Calu3 (cell line): ENCODE measurements at regions not wholly inside any gene's neighbourhood (a gene's known extent, or its start where the extent isn't known, plus 50 kb on each side); places are given as distances from the start of the nearest gene placed in this dataset.

Experiments used
- BruUV-seq: library from RNA; stranded (reverse); fragments of 400-500 nt; replicated peaks from 2 replicates; lab custom pipeline; 2021; lab: Mats Ljungman, UMichigan
- CTCF ChIA-PET: fragments of 300-600 bp; sonication (Branson Sonifier 250); formaldehyde crosslinking; loops from one replicate; lab custom pipeline; 2022; ENCODE audit warnings: antibody characterized with exemption; lab: Charles Lee
- DNase-seq: peaks from one replicate; pipeline ENCODE4 v3.0.0; 2022
- H3K27ac Mint-ChIP-seq: one replicate; pipeline ENCODE4 v1.8.0; 2022; ENCODE audit warnings: mixed read lengths; ENCODE audit not compliant: unreplicated experiment
- H3K27me3 Mint-ChIP-seq: one replicate; pipeline ENCODE4 v1.8.0; 2022; ENCODE audit warnings: mixed read lengths; ENCODE audit not compliant: unreplicated experiment
- H3K36me3 Mint-ChIP-seq: one replicate; pipeline ENCODE4 v1.8.0; 2022; ENCODE audit warnings: mild to moderate bottlenecking, moderate library complexity, mixed read lengths; ENCODE audit not compliant: insufficient read depth, unreplicated experiment
- H3K4me1 Mint-ChIP-seq: one replicate; pipeline ENCODE4 v1.8.0; 2022; ENCODE audit warnings: mild to moderate bottlenecking, low read depth, mixed read lengths; ENCODE audit not compliant: unreplicated experiment
- H3K4me3 Mint-ChIP-seq: one replicate; pipeline ENCODE4 v1.8.0; 2022; ENCODE audit warnings: mild to moderate bottlenecking, low read depth, moderate library complexity, mixed read lengths; ENCODE audit not compliant: unreplicated experiment
- H3K9me3 Mint-ChIP-seq: one replicate; pipeline ENCODE4 v1.8.0; 2022; ENCODE audit warnings: low read depth, mixed read lengths; ENCODE audit not compliant: unreplicated experiment
- intact Hi-C: fragments of 100-400 bp; cut with micrococcal nuclease; formaldehyde crosslinking; loops from one replicate; pipeline ENCODE4 v1.10.0; 2022; ENCODE audit not compliant: unreplicated experiment
- TF ChIP-seq, protein P1 (sequence below): fragments of 200-600 bp; IDR thresholded peaks from one replicate; pipeline ENCODE4 v1.8.0; 2022; ENCODE audit warnings: antibody characterized with exemption; ENCODE audit not compliant: unreplicated experiment

DNA sequence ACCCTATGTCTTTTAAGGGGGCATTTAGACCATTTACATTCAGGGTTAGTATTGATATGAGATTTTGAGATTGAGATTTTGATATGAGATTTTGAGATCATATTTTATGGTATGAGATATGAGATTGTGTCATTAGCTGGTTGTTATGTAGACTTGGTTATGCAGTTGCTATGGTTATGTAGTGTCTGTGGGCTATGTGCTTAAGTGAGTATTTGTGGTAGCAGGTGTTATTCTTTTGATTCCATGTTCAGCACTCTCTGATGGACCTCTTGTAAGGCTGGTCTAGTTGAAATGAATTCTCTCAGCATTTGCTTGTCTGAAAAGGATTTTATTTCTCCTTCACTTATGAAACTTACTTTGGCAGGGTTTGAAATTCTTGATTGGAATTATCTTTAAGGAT lies 225.4 kb downstream of the SATB1 start:
- BruUV-seq: no TSS peak
- Mint-ChIP-seq H3K27me3 (no peaks in the 10 kb centered on the region), H3K36me3 (no peaks in the 10 kb centered on the region), H3K4me3 (no peak overlapping the region), H3K9me3 (peaks cover 5% of the 10 kb centered on the region), H3K4me1 (no peaks in the 10 kb centered on the region), H3K27ac (no peak overlapping the region)
- intact Hi-C loops: no loop called here
- CTCF ChIA-PET: interaction anchor here (0.5 kb wide), 1 partner anchor 93 kb away, joined by 3 read pairs; no protein-coding TSS in a partner anchor
- TF ChIP-seq, protein P1, sequence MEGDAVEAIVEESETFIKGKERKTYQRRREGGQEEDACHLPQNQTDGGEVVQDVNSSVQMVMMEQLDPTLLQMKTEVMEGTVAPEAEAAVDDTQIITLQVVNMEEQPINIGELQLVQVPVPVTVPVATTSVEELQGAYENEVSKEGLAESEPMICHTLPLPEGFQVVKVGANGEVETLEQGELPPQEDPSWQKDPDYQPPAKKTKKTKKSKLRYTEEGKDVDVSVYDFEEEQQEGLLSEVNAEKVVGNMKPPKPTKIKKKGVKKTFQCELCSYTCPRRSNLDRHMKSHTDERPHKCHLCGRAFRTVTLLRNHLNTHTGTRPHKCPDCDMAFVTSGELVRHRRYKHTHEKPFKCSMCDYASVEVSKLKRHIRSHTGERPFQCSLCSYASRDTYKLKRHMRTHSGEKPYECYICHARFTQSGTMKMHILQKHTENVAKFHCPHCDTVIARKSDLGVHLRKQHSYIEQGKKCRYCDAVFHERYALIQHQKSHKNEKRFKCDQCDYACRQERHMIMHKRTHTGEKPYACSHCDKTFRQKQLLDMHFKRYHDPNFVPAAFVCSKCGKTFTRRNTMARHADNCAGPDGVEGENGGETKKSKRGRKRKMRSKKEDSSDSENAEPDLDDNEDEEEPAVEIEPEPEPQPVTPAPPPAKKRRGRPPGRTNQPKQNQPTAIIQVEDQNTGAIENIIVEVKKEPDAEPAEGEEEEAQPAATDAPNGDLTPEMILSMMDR: no peak
- DNase-seq: no peak

GRCh38 chr3:18195836-18196235 lies 229.3 kb downstream of the SATB1 start:
- no peaks in the 10 kb centered on the region for H3K4me1 Mint-ChIP-seq
- BruUV-seq: no TSS peak
- H3K4me3 Mint-ChIP-seq: no peak overlapping the region
- no peaks in the 10 kb centered on the region for H3K36me3 Mint-ChIP-seq
- TF ChIP-seq, protein P1: no peak
- intact Hi-C loops: no loop called here
- peaks cover 5% of the 10 kb centered on the region for H3K9me3 Mint-ChIP-seq
- CTCF ChIA-PET: no interaction called here
- no peaks in the 10 kb centered on the region for H3K27me3 Mint-ChIP-seq
- no peak for DNase-seq
- no peak overlapping the region for H3K27ac Mint-ChIP-seq

DNA sequence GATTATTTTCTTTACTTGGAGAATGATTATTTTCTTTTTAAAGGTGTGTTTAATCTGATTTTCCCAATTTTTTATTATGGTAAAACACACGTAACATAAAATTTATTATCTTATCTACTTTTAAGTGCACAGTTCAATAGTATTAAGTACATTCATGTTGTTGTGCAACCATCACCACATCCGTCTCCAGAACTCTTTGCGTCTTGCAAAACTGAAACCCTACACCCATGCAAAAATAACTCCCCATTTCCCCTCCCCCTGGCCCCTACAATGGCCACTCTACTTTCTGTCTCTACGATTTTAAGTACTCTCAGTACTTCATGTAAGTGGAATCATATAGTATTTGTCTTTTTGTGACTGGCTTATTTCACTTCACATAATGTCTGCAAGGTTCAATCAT lies 230.7 kb downstream of the SATB1 start:
- Mint-ChIP-seq H3K4me3 (no peak overlapping the region), H3K4me1 (no peaks in the 10 kb centered on the region), H3K27me3 (no peaks in the 10 kb centered on the region), H3K27ac (no peak overlapping the region), H3K36me3 (no peaks in the 10 kb centered on the region), H3K9me3 (peaks cover 5% of the 10 kb centered on the region)
- TF ChIP-seq, protein P1: no peak
- no TSS peak for BruUV-seq
- DNase-seq: no peak
- CTCF ChIA-PET: no interaction called here
- intact Hi-C loops: no loop called here

- no peaks in the 10 kb centered on the region for H3K27me3 Mint-ChIP-seq
- intact Hi-C loops: no loop called here
These were observed 234.5 kb downstream of the SATB1 start for GRCh38 chr3:18190646-18191045.

More at GRCh38 chr3:18190646-18191045, 234.5 kb downstream of the SATB1 start:
- H3K36me3 Mint-ChIP-seq: no peaks in the 10 kb centered on the region
- BruUV-seq: no TSS peak
- no peak overlapping the region for H3K4me3 Mint-ChIP-seq
- TF ChIP-seq, protein P1: no peak
- H3K9me3 Mint-ChIP-seq: no peaks in the 10 kb centered on the region
- H3K27ac Mint-ChIP-seq: no peak overlapping the region
- no peaks in the 10 kb centered on the region for H3K4me1 Mint-ChIP-seq
- CTCF ChIA-PET: no interaction called here
- DNase-seq: no peak
